ENCODE measurements at regions not wholly inside any gene's neighbourhood (a gene's known extent, or its start where the extent isn't known, plus 50 kb on each side); places are given as distances from the start of the nearest gene placed in this dataset.

- peak; percentile 20 for DNase-seq (ENCODE audit: low spot score)
- TF ChIP-seq CTCF (IDR thresholded peaks at IDR 0.05; ENCODE audit: borderline replicate concordance, control extremely low read depth, extremely low read depth, insufficient read depth, missing control alignments), result peak; percentile 11
- in situ Hi-C loops (cut with MboI; ENCODE audit: low sequenced_read_pairs, unreplicated experiment), result no loop called here
These were observed 169.7 kb upstream of the TNFAIP3 start for GRCh38 chr6:137697267-137697938.

- no peak for DNase-seq (ENCODE audit: low spot score)
- in situ Hi-C loops (cut with MboI; ENCODE audit: low sequenced_read_pairs, unreplicated experiment), result no loop called here
- no peak for TF ChIP-seq CTCF (IDR thresholded peaks at IDR 0.05; ENCODE audit: borderline replicate concordance, control extremely low read depth, extremely low read depth, insufficient read depth, missing control alignments)
These were observed 168.4 kb upstream of the TNFAIP3 start for GRCh38 chr6:137698636-137699030.

- DNase-seq (ENCODE audit: low spot score), result no peak
These were observed 167.9 kb upstream of the TNFAIP3 start for GRCh38 chr6:137699031-137699683.

GRCh38 chr6:137700161-137700560 is 166.9 kb upstream of the TNFAIP3 start:
- in situ Hi-C loops (cut with MboI; ENCODE audit: low sequenced_read_pairs, unreplicated experiment), result loop anchor here (10.0 to 25.0 kb wide), 2 partner anchors 245 to 412 kb away; partner anchors contain the start of gene PERP
- DNase-seq (ENCODE audit: low spot score), result no peak
- no peak for TF ChIP-seq CTCF (IDR thresholded peaks at IDR 0.05; ENCODE audit: borderline replicate concordance, control extremely low read depth, extremely low read depth, insufficient read depth, missing control alignments)

More at GRCh38 chr6:137699031-137699683, 167.9 kb upstream of the TNFAIP3 start:
- TF ChIP-seq CTCF (IDR thresholded peaks at IDR 0.05; ENCODE audit: borderline replicate concordance, control extremely low read depth, extremely low read depth, insufficient read depth, missing control alignments), result no peak
- in situ Hi-C loops (cut with MboI; ENCODE audit: low sequenced_read_pairs, unreplicated experiment), result no loop called here

- no peak for DNase-seq (ENCODE audit: low spot score)
- no peak for TF ChIP-seq CTCF (IDR thresholded peaks at IDR 0.05; ENCODE audit: borderline replicate concordance, control extremely low read depth, extremely low read depth, insufficient read depth, missing control alignments)
- in situ Hi-C loops (cut with MboI; ENCODE audit: low sequenced_read_pairs, unreplicated experiment), result loop anchor here (10.0 to 25.0 kb wide), 2 partner anchors 244 to 411 kb away; partner anchors contain the start of gene PERP
These were observed 166.1 kb upstream of the TNFAIP3 start for GRCh38 chr6:137700751-137701477.

- in situ Hi-C loops (cut with MboI; ENCODE audit: low sequenced_read_pairs, unreplicated experiment), result loop anchor here (10.0 to 25.0 kb wide), 2 partner anchors 243 to 410 kb away; partner anchors contain the start of gene PERP
- no peak for TF ChIP-seq CTCF (IDR thresholded peaks at IDR 0.05; ENCODE audit: borderline replicate concordance, control extremely low read depth, extremely low read depth, insufficient read depth, missing control alignments)
These were observed 165.1 kb upstream of the TNFAIP3 start for GRCh38 chr6:137701942-137702341.

More at GRCh38 chr6:137701942-137702341, 165.1 kb upstream of the TNFAIP3 start:
- no peak for DNase-seq (ENCODE audit: low spot score)

All from GM13976 (cell line).